ENCODE measurements at regions not wholly inside any gene's neighbourhood (a gene's known extent, or its start where the extent isn't known, plus 50 kb on each side); places are given as distances from the start of the nearest gene placed in this dataset.

DNA sequence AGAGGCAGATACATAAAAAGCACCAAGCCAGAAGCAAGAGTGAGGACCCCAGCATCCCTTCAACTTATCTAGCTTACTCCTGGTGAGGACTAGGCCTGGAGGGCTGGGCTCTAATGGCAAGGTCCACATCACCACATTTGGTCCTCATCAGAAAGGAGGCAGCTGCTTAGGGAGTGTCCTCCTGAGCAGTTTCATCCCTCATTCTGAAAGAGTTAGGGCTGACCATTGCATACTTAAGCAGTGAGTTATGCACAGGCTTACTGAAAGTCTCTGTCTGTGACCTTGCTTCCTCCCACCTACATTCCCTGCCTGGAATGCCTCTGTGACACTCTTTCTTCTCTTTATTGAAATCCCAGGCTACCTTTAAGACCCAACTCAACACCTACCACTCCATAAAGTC is 301.8 kb upstream of the ACVR2A start:
- H4K5ac ChIP-seq (ENCODE audit: insufficient read length, low read depth, low read length) = no peak overlapping the region
- no peaks in the 10 kb centered on the region; the same call in 1 of the 2 replicates for H3K27me3 Mint-ChIP-seq (ENCODE audit: low read depth)
- H3K4me1 Mint-ChIP-seq = no peaks in the 10 kb centered on the region
- no peaks in the 10 kb centered on the region; a peak in 1 of 7 replicates for H3K36me3 Mint-ChIP-seq (ENCODE audit: insufficient read depth in 1 of 3, low read depth in 3 of 3)
- no peaks in the 10 kb centered on the region for H4K20me1 ChIP-seq (ENCODE audit: control insufficient read depth, insufficient read depth, insufficient read length)
- no peaks in the 10 kb centered on the region for H3K4me1 ChIP-seq (ENCODE audit: insufficient read depth, low read length)
- H3K4ac ChIP-seq (ENCODE audit: low read depth, low read length) = no peak overlapping the region
- H3K14ac ChIP-seq (ENCODE audit: insufficient read depth, low read length) = no peak overlapping the region
- H4K8ac ChIP-seq (replicated peaks; ENCODE audit: insufficient read length, low read depth, low read length) = no peak overlapping the region
- no peaks in the 10 kb centered on the region for H3K79me1 ChIP-seq (ENCODE audit: insufficient read depth, low read depth, low read length, poor library complexity, severe bottlenecking)
- no peak overlapping the region for H3K4me3 Mint-ChIP-seq
- no peak overlapping the region for H2BK12ac ChIP-seq (ENCODE audit: insufficient read length, low read depth, low read length)
- no peak overlapping the region for H4K91ac ChIP-seq (ENCODE audit: insufficient read length, low read depth, low read length)
- H3K23me2 ChIP-seq (ENCODE audit: insufficient read length, low read depth, low read length, poor library complexity, severe bottlenecking) = no peaks in the 10 kb centered on the region
- no peak overlapping the region for H3K23ac ChIP-seq (ENCODE audit: insufficient read length, low read depth, low read length)
- no peak overlapping the region for H3K27ac Mint-ChIP-seq
- H3K9me3 ChIP-seq (ENCODE audit: control insufficient read depth, low read depth, low read length) = no peaks in the 10 kb centered on the region
- TF ChIP-seq, protein P1, sequence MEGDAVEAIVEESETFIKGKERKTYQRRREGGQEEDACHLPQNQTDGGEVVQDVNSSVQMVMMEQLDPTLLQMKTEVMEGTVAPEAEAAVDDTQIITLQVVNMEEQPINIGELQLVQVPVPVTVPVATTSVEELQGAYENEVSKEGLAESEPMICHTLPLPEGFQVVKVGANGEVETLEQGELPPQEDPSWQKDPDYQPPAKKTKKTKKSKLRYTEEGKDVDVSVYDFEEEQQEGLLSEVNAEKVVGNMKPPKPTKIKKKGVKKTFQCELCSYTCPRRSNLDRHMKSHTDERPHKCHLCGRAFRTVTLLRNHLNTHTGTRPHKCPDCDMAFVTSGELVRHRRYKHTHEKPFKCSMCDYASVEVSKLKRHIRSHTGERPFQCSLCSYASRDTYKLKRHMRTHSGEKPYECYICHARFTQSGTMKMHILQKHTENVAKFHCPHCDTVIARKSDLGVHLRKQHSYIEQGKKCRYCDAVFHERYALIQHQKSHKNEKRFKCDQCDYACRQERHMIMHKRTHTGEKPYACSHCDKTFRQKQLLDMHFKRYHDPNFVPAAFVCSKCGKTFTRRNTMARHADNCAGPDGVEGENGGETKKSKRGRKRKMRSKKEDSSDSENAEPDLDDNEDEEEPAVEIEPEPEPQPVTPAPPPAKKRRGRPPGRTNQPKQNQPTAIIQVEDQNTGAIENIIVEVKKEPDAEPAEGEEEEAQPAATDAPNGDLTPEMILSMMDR (conservative IDR thresholded peaks at IDR 0.05) = no peak
- no peak overlapping the region for H2BK20ac ChIP-seq (ENCODE audit: low read depth, low read length, poor library complexity, severe bottlenecking)
- no peak overlapping the region for H2BK120ac ChIP-seq (ENCODE audit: low read depth, low read length, poor library complexity, severe bottlenecking)
- no peaks in the 10 kb centered on the region for H3K79me2 ChIP-seq (ENCODE audit: insufficient read depth, low read length)
- H2BK15ac ChIP-seq (ENCODE audit: low read depth, low read length) = no peak overlapping the region
- peaks cover 0 to under 1% of the 10 kb centered on the region in 2 experiments; a peak in 1 of 5 replicates for H3K9me3 Mint-ChIP-seq
- H3K4me2 ChIP-seq (ENCODE audit: insufficient read depth, insufficient read length, low read length) = no peak overlapping the region
- H2BK5ac ChIP-seq (ENCODE audit: insufficient read length, low read length) = no peak overlapping the region
- no peak overlapping the region for H3K27ac ChIP-seq (ENCODE audit: insufficient read length, low read depth, low read length)
- H3K27me3 ChIP-seq (ENCODE audit: insufficient read depth, low read length) = no peaks in the 10 kb centered on the region
- H3K9ac ChIP-seq (ENCODE audit: extremely low read depth, insufficient read length, low read length) = no peak overlapping the region
- no peak overlapping the region for H3K18ac ChIP-seq (ENCODE audit: insufficient read length, low read depth, low read length)
- H3T11ph ChIP-seq (ENCODE audit: low read length) = no peak overlapping the region
- no peak overlapping the region for H3K56ac ChIP-seq (ENCODE audit: insufficient read length, low read depth, low read length)
- no peak overlapping the region for H2AFZ ChIP-seq (ENCODE audit: low read length)
- no peak overlapping the region for H2AK5ac ChIP-seq (ENCODE audit: insufficient read length, low read length)
- no peak for DNase-seq
